GM12878 (cell line): ENCODE measurements at regions not wholly inside any gene's neighbourhood (a gene's known extent, or its start where the extent isn't known, plus 50 kb on each side); places are given as distances from the start of the nearest gene placed in this dataset.
"Not testable (repeated sequence)": the region's sequence is repeated elsewhere in the genome, so short reads cannot be mapped to it uniquely, and the experiment has no call there.

Experiments
- ATAC-seq: fragments of 200-7000 bp; cut with Tn5 transposase; 3 replicates; pipeline ENCODE4 v1.9.1; 2020; ENCODE audit warnings: mild to moderate bottlenecking, moderate library complexity
- BruUV-seq: library from RNA; stranded (reverse); fragments of 400-500 nt; replicated peaks from 2 replicates; lab custom pipeline; 2021; lab: Mats Ljungman, UMichigan
- CTCF ChIA-PET: fragments of 300-600 bp; sonication (Branson Sonifier 250); formaldehyde crosslinking; extraction: SDS; loops from one replicate; lab custom pipeline; 2021; ENCODE audit warnings: inconsistent platforms; lab: Yijun Ruan, JAX
- POLR2A ChIA-PET: fragments of 350-600 bp; formaldehyde crosslinking; extraction: SDS; loops from one replicate; lab custom pipeline; 2021; ENCODE audit warnings: inconsistent platforms; lab: Charles Lee
- RAD21 ChIA-PET: fragments of 300-600 bp; sonication (Branson Sonifier 250); formaldehyde crosslinking; loops from one replicate; lab custom pipeline; 2023; ENCODE audit warnings: antibody characterized with exemption; ENCODE audit not compliant: unreplicated experiment; lab: Charles Lee
- SMC1A ChIA-PET: fragments of 300-600 bp; sonication (Branson Sonifier 250); formaldehyde crosslinking; loops from one replicate; lab custom pipeline; 2023; ENCODE audit not compliant: unreplicated experiment, uncharacterized antibody; lab: Charles Lee
- DNase-seq: peaks from one replicate; pipeline ENCODE4 v3.0.0-alpha.2; 2011; ENCODE audit warnings: low read depth, low spot score
- FAIRE-seq: peaks from 3 replicates; lab custom pipeline; 2011; peaks lifted over from hg19 to GRCh38; lab: Jason Lieb, UNC
- H2AFZ ChIP-seq: 2 replicates; pipeline ENCODE4 v1.6.0; 2011; ENCODE audit warnings: low read depth, low read length, control low read depth; ENCODE audit not compliant: control insufficient read depth
- H3K27ac ChIP-seq: 2 replicates; pipeline ENCODE4 v1.5.1; 2011; ENCODE audit warnings: control low read depth; ENCODE audit not compliant: control insufficient read depth, insufficient read depth
- H3K27me3 ChIP-seq, 2 experiments: replicated peaks in 1 of 2; 2 replicates each; pipeline versions ENCODE4 v1.6.0 to v1.6.1; 2011; ENCODE audit warnings: low read length in 1 of 2; ENCODE audit not compliant: control insufficient read depth in 2 of 2, insufficient read depth in 2 of 2
- H3K36me3 ChIP-seq, 2 experiments: 2 replicates each; pipeline ENCODE4 v1.5.1; 2011; ENCODE audit warnings: low read length in 1 of 2; ENCODE audit not compliant: control insufficient read depth in 2 of 2, insufficient read depth in 2 of 2
- H3K4me1 ChIP-seq: 2 replicates; pipeline ENCODE4 v1.6.1; 2011; ENCODE audit warnings: mild to moderate bottlenecking, low read length, moderate library complexity, mixed read lengths; ENCODE audit not compliant: control insufficient read depth, insufficient read depth
- H3K4me2 ChIP-seq: 2 replicates; pipeline ENCODE4 v1.6.0; 2011; ENCODE audit warnings: control low read depth; ENCODE audit not compliant: control insufficient read depth, insufficient read depth
- H3K4me3 ChIP-seq: fragments of 200-600 bp; sonication (generic); 2 replicates; pipeline ENCODE4 v1.5.1; 2016
- H3K79me2 ChIP-seq: 2 replicates; pipeline ENCODE4 v1.6.0; 2011; ENCODE audit warnings: low read length; ENCODE audit not compliant: control insufficient read depth, insufficient read depth
- H3K9ac ChIP-seq: 2 replicates; pipeline ENCODE4 v1.8.0; 2011; ENCODE audit warnings: low read length, control low read depth, mixed read lengths; ENCODE audit not compliant: control insufficient read depth, insufficient read depth
- H3K9me3 ChIP-seq: replicated peaks from 3 replicates; pipeline ENCODE4 v1.5.1; 2011; ENCODE audit warnings: mild to moderate bottlenecking, low read length; ENCODE audit not compliant: control insufficient read depth, insufficient read depth
- H4K20me1 ChIP-seq: 2 replicates; pipeline ENCODE4 v1.6.0; 2011; ENCODE audit not compliant: control insufficient read depth, insufficient read depth
- BRCA1 ChIP-seq: IDR thresholded peaks from 2 replicates; pipeline ENCODE4 v1.6.1; 2011; ENCODE audit warnings: low read depth, low read length, improper control_type of control experiment
- CHD4 ChIP-seq: fragments of 200-600 bp; sonication (generic); IDR thresholded peaks from 2 replicates; pipeline ENCODE4 v1.6.1; 2016; ENCODE audit warnings: mild to moderate bottlenecking
- E4F1 ChIP-seq: fragments of 450-650 bp; IDR thresholded peaks from 2 replicates; pipeline ENCODE4 v1.6.1; 2018; ENCODE audit warnings: borderline replicate concordance, mild to moderate bottlenecking; ENCODE audit not compliant: partially characterized antibody
- HDAC2 ChIP-seq: fragments of 200-600 bp; sonication (generic); IDR thresholded peaks from 2 replicates; pipeline ENCODE4 v1.6.1; 2017
- MEF2B ChIP-seq: fragments of 450-650 bp; IDR thresholded peaks from 2 replicates; pipeline ENCODE4 v1.6.1; 2018; ENCODE audit warnings: mild to moderate bottlenecking, moderate library complexity; ENCODE audit not compliant: partially characterized antibody, poor library complexity, severe bottlenecking
- MXI1 ChIP-seq: fragments of 150-350 bp; IDR thresholded peaks from 2 replicates; pipeline ENCODE4 v1.6.1; 2011; ENCODE audit warnings: low read depth, mild to moderate bottlenecking, inconsistent platforms, low read length, improper control_type of control experiment
- NFXL1 ChIP-seq: fragments of 450-650 bp; IDR thresholded peaks from 2 replicates; pipeline ENCODE4 v1.6.1; 2017; ENCODE audit warnings: antibody characterized with exemption, mild to moderate bottlenecking, borderline replicate concordance
- NR2F1 ChIP-seq: fragments of 450-650 bp; conservative IDR thresholded peaks from 2 replicates; pipeline ENCODE4 v1.6.1; 2017; ENCODE audit warnings: mild to moderate bottlenecking
- RAD21 ChIP-seq: IDR thresholded peaks from 2 replicates; pipeline ENCODE4 v1.6.1; 2011; ENCODE audit warnings: mild to moderate bottlenecking, low read depth, low read length, moderate library complexity; ENCODE audit not compliant: insufficient read depth
- RAD51 ChIP-seq: fragments of 450-650 bp; IDR thresholded peaks from 2 replicates; pipeline ENCODE4 v1.6.1; 2016; ENCODE audit warnings: moderate library complexity, mild to moderate bottlenecking, inconsistent platforms
- WRNIP1 ChIP-seq: IDR thresholded peaks from 2 replicates; pipeline ENCODE4 v1.6.1; 2011; ENCODE audit warnings: low read depth, low read length, improper control_type of control experiment, borderline replicate concordance
- ZBED1 ChIP-seq: IDR thresholded peaks from 2 replicates; pipeline ENCODE4 v1.6.1; 2016; ENCODE audit warnings: borderline replicate concordance
- WGBS: methylation state at CpG from one replicate; pipeline ENCODE4 v1.1.6; 2016; ENCODE audit warnings: low lambda C conversion rate; ENCODE audit not compliant: insufficient replicate concordance, insufficient coverage; ENCODE audit errors: missing lambda C conversion rate; 5-methylcytosine and 5-hydroxymethylcytosine counted together
- in situ Hi-C: fragments of 300-500 bp; cut with MboI; formaldehyde crosslinking; loops from 9 replicates; pipeline ENCODE4 v1.14.3; 2018; ENCODE audit warnings: mixed read lengths
- intact Hi-C: fragments of 100-400 bp; cut with micrococcal nuclease; formaldehyde crosslinking; loops from one replicate; pipeline ENCODE4 v1.14.2; 2022; ENCODE audit not compliant: unreplicated experiment
- TF ChIP-seq, protein P1 (sequence below): IDR thresholded peaks from 2 replicates; pipeline ENCODE4 v1.6.1; 2012; ENCODE audit warnings: low read length, inconsistent platforms
- TF ChIP-seq, protein P2 (sequence below): fragments of 450-650 bp; conservative IDR thresholded peaks from 2 replicates; pipeline ENCODE4 v1.6.1; 2017; ENCODE audit warnings: mild to moderate bottlenecking, moderate library complexity

GRCh38 chr1:90348934-90349333 lies 354.0 kb downstream of the ZNF326 start:
- TF ChIP-seq ZBED1 = no peak
- TF ChIP-seq, protein P1, sequence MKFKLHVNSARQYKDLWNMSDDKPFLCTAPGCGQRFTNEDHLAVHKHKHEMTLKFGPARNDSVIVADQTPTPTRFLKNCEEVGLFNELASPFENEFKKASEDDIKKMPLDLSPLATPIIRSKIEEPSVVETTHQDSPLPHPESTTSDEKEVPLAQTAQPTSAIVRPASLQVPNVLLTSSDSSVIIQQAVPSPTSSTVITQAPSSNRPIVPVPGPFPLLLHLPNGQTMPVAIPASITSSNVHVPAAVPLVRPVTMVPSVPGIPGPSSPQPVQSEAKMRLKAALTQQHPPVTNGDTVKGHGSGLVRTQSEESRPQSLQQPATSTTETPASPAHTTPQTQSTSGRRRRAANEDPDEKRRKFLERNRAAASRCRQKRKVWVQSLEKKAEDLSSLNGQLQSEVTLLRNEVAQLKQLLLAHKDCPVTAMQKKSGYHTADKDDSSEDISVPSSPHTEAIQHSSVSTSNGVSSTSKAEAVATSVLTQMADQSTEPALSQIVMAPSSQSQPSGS = no peak
- no peak for TF ChIP-seq CHD4
- no peak for TF ChIP-seq RAD21
- no peak for TF ChIP-seq NR2F1
- TF ChIP-seq RAD51 = no peak
- TF ChIP-seq MEF2B = no peak
- no peak for TF ChIP-seq E4F1
- no peak for TF ChIP-seq HDAC2
- no peak for TF ChIP-seq MXI1
- TF ChIP-seq WRNIP1 = no peak
- TF ChIP-seq, protein P2, sequence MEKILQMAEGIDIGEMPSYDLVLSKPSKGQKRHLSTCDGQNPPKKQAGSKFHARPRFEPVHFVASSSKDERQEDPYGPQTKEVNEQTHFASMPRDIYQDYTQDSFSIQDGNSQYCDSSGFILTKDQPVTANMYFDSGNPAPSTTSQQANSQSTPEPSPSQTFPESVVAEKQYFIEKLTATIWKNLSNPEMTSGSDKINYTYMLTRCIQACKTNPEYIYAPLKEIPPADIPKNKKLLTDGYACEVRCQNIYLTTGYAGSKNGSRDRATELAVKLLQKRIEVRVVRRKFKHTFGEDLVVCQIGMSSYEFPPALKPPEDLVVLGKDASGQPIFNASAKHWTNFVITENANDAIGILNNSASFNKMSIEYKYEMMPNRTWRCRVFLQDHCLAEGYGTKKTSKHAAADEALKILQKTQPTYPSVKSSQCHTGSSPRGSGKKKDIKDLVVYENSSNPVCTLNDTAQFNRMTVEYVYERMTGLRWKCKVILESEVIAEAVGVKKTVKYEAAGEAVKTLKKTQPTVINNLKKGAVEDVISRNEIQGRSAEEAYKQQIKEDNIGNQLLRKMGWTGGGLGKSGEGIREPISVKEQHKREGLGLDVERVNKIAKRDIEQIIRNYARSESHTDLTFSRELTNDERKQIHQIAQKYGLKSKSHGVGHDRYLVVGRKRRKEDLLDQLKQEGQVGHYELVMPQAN = no peak
- no peak for TF ChIP-seq NFXL1
- no peak for TF ChIP-seq BRCA1
- no peaks in the 10 kb centered on the region for H3K9me3 ChIP-seq
- H3K9ac ChIP-seq = no peak overlapping the region
- no peak for DNase-seq
- no peak for ATAC-seq
- BruUV-seq = no TSS peak
- ChIA-PET SMC1A (interaction anchor here (7.0 kb wide), 1 partner anchor 7 kb away, joined by 51 read pairs; no protein-coding TSS in a partner anchor), POLR2A (no interaction called here), CTCF (no interaction called here), RAD21 (no interaction called here)
- in situ Hi-C loops = no loop called here
- H3K27ac ChIP-seq = no peak overlapping the region
- H3K4me2 ChIP-seq = no peak overlapping the region
- no peak overlapping the region for H2AFZ ChIP-seq
- H3K27me3 ChIP-seq = no peaks in the 10 kb centered on the region
- H3K4me3 ChIP-seq = no peak overlapping the region
- FAIRE-seq = no peak
- 0 out of 2 replicates have a peak, but pooled peaks cover 3% of the 10 kb centered on the region for H3K4me1 ChIP-seq
- no peaks in the 10 kb centered on the region for H3K36me3 ChIP-seq
- intact Hi-C loops = no loop called here
- no peaks in the 10 kb centered on the region for H3K79me2 ChIP-seq
- H4K20me1 ChIP-seq = no peaks in the 10 kb centered on the region
- 75% methylated on average over 1 of the region's 1 CpG for WGBS

GRCh38 chr1:90348459-90348858 lies 353.5 kb downstream of the ZNF326 start:
- H3K79me2 ChIP-seq, in situ Hi-C loops, FAIRE-seq, H3K27me3 ChIP-seq, H3K4me2 ChIP-seq, H3K9me3 ChIP-seq, H3K4me3 ChIP-seq, DNase-seq, H2AFZ ChIP-seq, BruUV-seq, ATAC-seq, H3K4me1 ChIP-seq, intact Hi-C loops, H3K9ac ChIP-seq, CTCF ChIA-PET, H3K36me3 ChIP-seq, H3K27ac ChIP-seq, H4K20me1 ChIP-seq, RAD21 ChIA-PET: not testable (repeated sequence)
- ChIA-PET SMC1A (interaction anchor here (7.0 kb wide), 1 partner anchor 7 kb away, joined by 51 read pairs; no protein-coding TSS in a partner anchor), POLR2A (interaction anchor here (2.6 kb wide), 1 partner anchor 9 kb away, joined by 11 read pairs; no protein-coding TSS in a partner anchor)
- WGBS = 21% methylated on average over 2 of the region's 2 CpGs
